ENCODE measurements at regions not wholly inside any gene's neighbourhood (a gene's known extent, or its start where the extent isn't known, plus 50 kb on each side); places are given as distances from the start of the nearest gene placed in this dataset.
A peak's percentile ranks its signal among the peaks of the same experiment; 100 is the strongest.

- H3K4me3 ChIP-seq (ENCODE audit: low read length), result no peak overlapping the region
- H3K56ac ChIP-seq (ENCODE audit: low read length), result no peak overlapping the region
- H2AK5ac ChIP-seq (ENCODE audit: low read length), result no peak overlapping the region
- no peak overlapping the region for H3K9ac ChIP-seq (ENCODE audit: low read length)
- WGBS (ENCODE audit: extremely low coverage, insufficient coverage, low lambda C conversion rate), result no CpG with 5 or more reads among the region's 7 CpGs
- no peak overlapping the region for H3K27ac ChIP-seq (ENCODE audit: low read depth, low read length)
- no peak overlapping the region for H2BK120ac ChIP-seq (ENCODE audit: low read depth, low read length)
- H4K5ac ChIP-seq (ENCODE audit: low read length), result no peak overlapping the region
- peak; percentile 74 for DNase-seq
- no peak overlapping the region for H3K4me2 ChIP-seq (ENCODE audit: low read length)
- no peak overlapping the region for H2BK5ac ChIP-seq (ENCODE audit: low read length)
- no peak overlapping the region for H3K4ac ChIP-seq (ENCODE audit: low read depth, low read length)
- H3K79me2 ChIP-seq (ENCODE audit: control insufficient read depth, insufficient read depth, low read length), result no peaks in the 10 kb centered on the region
- H4K8ac ChIP-seq (ENCODE audit: low read depth, low read length), result no peak overlapping the region
- H3K79me1 ChIP-seq (ENCODE audit: low read length), result no peaks in the 10 kb centered on the region
- peaks cover 2% of the 10 kb centered on the region for H3K4me1 ChIP-seq (ENCODE audit: control insufficient read depth, low read depth, low read length)
- no peaks in the 10 kb centered on the region for H3K27me3 ChIP-seq (ENCODE audit: insufficient read depth, low read length, poor library complexity)
- no peak overlapping the region for H2BK15ac ChIP-seq (replicated peaks; ENCODE audit: low read depth)
- H3K18ac ChIP-seq (ENCODE audit: low read length), result peak overlapping the region; percentile 4
- no peak overlapping the region for H3K23ac ChIP-seq (ENCODE audit: low read length)
- H3K36me3 ChIP-seq (ENCODE audit: control insufficient read depth, insufficient read depth, low read length), result no peaks in the 10 kb centered on the region
Observed at GRCh38 chr18:45359275-45360009, 255.8 kb upstream of the SLC14A2 start.

- Histone ChIP-seq H3K36me3 (ENCODE audit: control insufficient read depth, insufficient read depth, low read length) (no peaks in the 10 kb centered on the region), H3K23ac (ENCODE audit: low read length) (no peak overlapping the region), H3K27ac (ENCODE audit: low read depth, low read length) (no peak overlapping the region), H3K4ac (ENCODE audit: low read depth, low read length) (no peak overlapping the region), H3K4me1 (ENCODE audit: control insufficient read depth, low read depth, low read length) (peaks cover 2% of the 10 kb centered on the region), H2AK5ac (ENCODE audit: low read length) (no peak overlapping the region), H3K4me3 (ENCODE audit: low read length) (no peak overlapping the region), H3K4me2 (ENCODE audit: low read length) (no peak overlapping the region), H3K56ac (ENCODE audit: low read length) (no peak overlapping the region), H2BK120ac (ENCODE audit: low read depth, low read length) (no peak overlapping the region), H2BK15ac (replicated peaks; ENCODE audit: low read depth) (no peak overlapping the region), H3K27me3 (ENCODE audit: insufficient read depth, low read length, poor library complexity) (no peaks in the 10 kb centered on the region), H3K18ac (ENCODE audit: low read length) (peak overlapping the region; percentile 21), H4K5ac (ENCODE audit: low read length) (no peak overlapping the region), H4K8ac (ENCODE audit: low read depth, low read length) (no peak overlapping the region), H3K79me2 (ENCODE audit: control insufficient read depth, insufficient read depth, low read length) (no peaks in the 10 kb centered on the region), H2BK5ac (ENCODE audit: low read length) (no peak overlapping the region), H3K79me1 (ENCODE audit: low read length) (no peaks in the 10 kb centered on the region), H3K9ac (ENCODE audit: low read length) (no peak overlapping the region)
- WGBS (ENCODE audit: extremely low coverage, insufficient coverage, low lambda C conversion rate), result no CpG with 5 or more reads among the region's 4 CpGs
- DNase-seq, result no peak
Observed at GRCh38 chr18:45361125-45361851, 254.0 kb upstream of the SLC14A2 start.

GRCh38 chr18:45363196-45363595 lies 252.1 kb upstream of the SLC14A2 start:
- no peaks in the 10 kb centered on the region for H3K36me3 ChIP-seq (ENCODE audit: control insufficient read depth, insufficient read depth, low read length)
- H3K27me3 ChIP-seq (ENCODE audit: insufficient read depth, low read length, poor library complexity), result no peaks in the 10 kb centered on the region
- H2BK15ac ChIP-seq (replicated peaks; ENCODE audit: low read depth), result no peak overlapping the region
- no peak overlapping the region for H2AK5ac ChIP-seq (ENCODE audit: low read length)
- peaks cover 2% of the 10 kb centered on the region for H3K4me1 ChIP-seq (ENCODE audit: control insufficient read depth, low read depth, low read length)
- H4K5ac ChIP-seq (ENCODE audit: low read length), result no peak overlapping the region
- no peak overlapping the region for H3K56ac ChIP-seq (ENCODE audit: low read length)
- H3K23ac ChIP-seq (ENCODE audit: low read length), result no peak overlapping the region
- H3K27ac ChIP-seq (ENCODE audit: low read depth, low read length), result no peak overlapping the region
- H2BK5ac ChIP-seq (ENCODE audit: low read length), result no peak overlapping the region
- no peaks in the 10 kb centered on the region for H3K79me2 ChIP-seq (ENCODE audit: control insufficient read depth, insufficient read depth, low read length)
- no peak overlapping the region for H2BK120ac ChIP-seq (ENCODE audit: low read depth, low read length)
- H3K18ac ChIP-seq (ENCODE audit: low read length), result no peak overlapping the region
- DNase-seq, result no peak
- no peaks in the 10 kb centered on the region for H3K79me1 ChIP-seq (ENCODE audit: low read length)
- no peak overlapping the region for H3K4me2 ChIP-seq (ENCODE audit: low read length)
- WGBS (ENCODE audit: extremely low coverage, insufficient coverage, low lambda C conversion rate), result no CpG with 5 or more reads among the region's 4 CpGs
- no peak overlapping the region for H3K9ac ChIP-seq (ENCODE audit: low read length)
- H3K4ac ChIP-seq (ENCODE audit: low read depth, low read length), result no peak overlapping the region
- H3K4me3 ChIP-seq (ENCODE audit: low read length), result no peak overlapping the region
- no peak overlapping the region for H4K8ac ChIP-seq (ENCODE audit: low read depth, low read length)

GRCh38 chr18:45365835-45366234 lies 249.4 kb upstream of the SLC14A2 start:
- no peak overlapping the region for H3K4ac ChIP-seq (ENCODE audit: low read depth, low read length)
- no peak overlapping the region for H2AK5ac ChIP-seq (ENCODE audit: low read length)
- H3K23ac ChIP-seq (ENCODE audit: low read length), result no peak overlapping the region
- no peaks in the 10 kb centered on the region for H3K27me3 ChIP-seq (ENCODE audit: insufficient read depth, low read length, poor library complexity)
- H3K18ac ChIP-seq (ENCODE audit: low read length), result no peak overlapping the region
- H2BK5ac ChIP-seq (ENCODE audit: low read length), result no peak overlapping the region
- DNase-seq, result no peak
- no CpG with 5 or more reads among the region's 3 CpGs for WGBS (ENCODE audit: extremely low coverage, insufficient coverage, low lambda C conversion rate)
- H3K56ac ChIP-seq (ENCODE audit: low read length), result no peak overlapping the region
- no peaks in the 10 kb centered on the region for H3K79me1 ChIP-seq (ENCODE audit: low read length)
- no peak overlapping the region for H3K4me3 ChIP-seq (ENCODE audit: low read length)
- no peak overlapping the region for H3K4me2 ChIP-seq (ENCODE audit: low read length)
- no peak overlapping the region for H2BK15ac ChIP-seq (replicated peaks; ENCODE audit: low read depth)
- H3K9ac ChIP-seq (ENCODE audit: low read length), result no peak overlapping the region
- no peak overlapping the region for H4K8ac ChIP-seq (ENCODE audit: low read depth, low read length)
- no peak overlapping the region for H4K5ac ChIP-seq (ENCODE audit: low read length)
- no peak overlapping the region for H2BK120ac ChIP-seq (ENCODE audit: low read depth, low read length)
- peaks cover 2% of the 10 kb centered on the region for H3K4me1 ChIP-seq (ENCODE audit: control insufficient read depth, low read depth, low read length)
- H3K27ac ChIP-seq (ENCODE audit: low read depth, low read length), result no peak overlapping the region
- no peaks in the 10 kb centered on the region for H3K36me3 ChIP-seq (ENCODE audit: control insufficient read depth, insufficient read depth, low read length)
- H3K79me2 ChIP-seq (ENCODE audit: control insufficient read depth, insufficient read depth, low read length), result no peaks in the 10 kb centered on the region

GRCh38 chr18:45370255-45371010 lies 244.8 kb upstream of the SLC14A2 start:
- no peaks in the 10 kb centered on the region for H3K4me1 ChIP-seq (ENCODE audit: control insufficient read depth, low read depth, low read length)
- H4K5ac ChIP-seq (ENCODE audit: low read length), result no peak overlapping the region
- no peak overlapping the region for H3K9ac ChIP-seq (ENCODE audit: low read length)
- no peak overlapping the region for H3K4ac ChIP-seq (ENCODE audit: low read depth, low read length)
- H3K23ac ChIP-seq (ENCODE audit: low read length), result no peak overlapping the region
- no peaks in the 10 kb centered on the region for H3K79me1 ChIP-seq (ENCODE audit: low read length)
- no peaks in the 10 kb centered on the region for H3K79me2 ChIP-seq (ENCODE audit: control insufficient read depth, insufficient read depth, low read length)
- H3K56ac ChIP-seq (ENCODE audit: low read length), result peak overlapping the region; percentile 43
- H3K18ac ChIP-seq (ENCODE audit: low read length), result peak overlapping the region; percentile 61
- H2BK15ac ChIP-seq (replicated peaks; ENCODE audit: low read depth), result no peak overlapping the region
- H4K8ac ChIP-seq (ENCODE audit: low read depth, low read length), result peak overlapping the region; percentile 90
- H3K27me3 ChIP-seq (ENCODE audit: insufficient read depth, low read length, poor library complexity), result no peaks in the 10 kb centered on the region
- no peak overlapping the region for H3K27ac ChIP-seq (ENCODE audit: low read depth, low read length)
- no peak overlapping the region for H2BK5ac ChIP-seq (ENCODE audit: low read length)
- no CpG with 5 or more reads among the region's 14 CpGs for WGBS (ENCODE audit: extremely low coverage, insufficient coverage, low lambda C conversion rate)
- peak overlapping the region; percentile 74 for H2BK120ac ChIP-seq (ENCODE audit: low read depth, low read length)
- no peaks in the 10 kb centered on the region for H3K36me3 ChIP-seq (ENCODE audit: control insufficient read depth, insufficient read depth, low read length)
- no peak overlapping the region for H3K4me3 ChIP-seq (ENCODE audit: low read length)
- H2AK5ac ChIP-seq (ENCODE audit: low read length), result no peak overlapping the region
- peak; percentile 51 for DNase-seq
- no peak overlapping the region for H3K4me2 ChIP-seq (ENCODE audit: low read length)
